Kidney (tissue), 13 donors: ENCODE measurements at regions not wholly inside any gene's neighbourhood (a gene's known extent, or its start where the extent isn't known, plus 50 kb on each side); places are given as distances from the start of the nearest gene placed in this dataset.

ENCODE experiments used
- DNase-seq, 5 donors: peaks; one replicate each; pipeline ENCODE4 v3.0.0-alpha.2; 2013 to 2020
- FAIRE-seq: peaks from 2 replicates; lab custom pipeline; 2012; peaks lifted over from hg19 to GRCh38; lab: Jason Lieb, UNC
- H3K27ac ChIP-seq, 2 donors: one replicate each; pipeline ENCODE4 v1.7.0; 2013; ENCODE audit warnings: low read depth in 2 of 2, low read length in 2 of 2, inconsistent platforms in 1 of 2
- H3K27me3 ChIP-seq: one replicate; pipeline ENCODE4 v1.7.1; 2013; ENCODE audit warnings: low read length, inconsistent platforms; ENCODE audit not compliant: control insufficient read depth, insufficient read depth
- H3K36me3 ChIP-seq, 3 donors: one replicate each; pipeline versions ENCODE4 v1.7.0 to v1.7.1; 2013; ENCODE audit warnings: low read length in 3 of 3, control low read depth in 1 of 3, inconsistent platforms in 1 of 3; ENCODE audit not compliant: insufficient read depth in 3 of 3, control insufficient read depth in 2 of 3
- H3K4me1 ChIP-seq, 3 donors: one replicate each; pipeline versions ENCODE4 v1.7.0 to v1.7.1; 2013; ENCODE audit warnings: low read length in 3 of 3, inconsistent platforms in 1 of 3, low read depth in 1 of 3; ENCODE audit not compliant: control insufficient read depth in 2 of 3, insufficient read depth in 2 of 3
- H3K4me3 ChIP-seq, 3 donors: one replicate each; pipeline versions ENCODE4 v1.7.0 to v1.8.1; 2013; ENCODE audit warnings: low read length in 3 of 3, control low read depth in 1 of 3, inconsistent platforms in 1 of 3
- H3K9ac ChIP-seq, 3 donors: one replicate each; pipeline versions ENCODE4 v1.7.0 to v1.7.1; 2013; ENCODE audit warnings: low read length in 3 of 3, control low read depth in 1 of 3, inconsistent platforms in 1 of 3
- H3K9me3 ChIP-seq, 3 donors: one replicate each; pipeline versions ENCODE4 v1.7.0 to v1.7.1; 2013; ENCODE audit warnings: low read length in 3 of 3, control low read depth in 1 of 3, inconsistent platforms in 1 of 3; ENCODE audit not compliant: control insufficient read depth in 2 of 3, insufficient read depth in 1 of 3
- CTCF ChIP-seq: IDR thresholded peaks from 3 replicates; pipeline ENCODE4 v1.5.1; 2012; ENCODE audit warnings: mild to moderate bottlenecking, moderate library complexity, borderline replicate concordance; ENCODE audit not compliant: insufficient read depth; ENCODE audit errors: extremely low read depth
- intact Hi-C: fragments of 100-400 bp; cut with DNase I; formaldehyde crosslinking; loops from one replicate; pipeline ENCODE4 v1.11.1; 2022
- donor health status: control.
- donor health status: control.
- donor health status: control.
- donor health status: control.
- donor health status: control.
- donor health status: DM: yes; HTN: yes; CAD: no.
- donor health status: Normal renal cell carcinoma (clear cell type).

- Histone ChIP-seq H3K36me3 (no peaks in the 10 kb centered on the region), H3K9me3 (no peaks in the 10 kb centered on the region), H3K27me3 (no peaks in the 10 kb centered on the region), H3K27ac (no peak overlapping the region), H3K9ac (no peak overlapping the region), H3K4me1 (no peaks in the 10 kb centered on the region), H3K4me3 (no peak overlapping the region)
- DNase-seq (no peak), FAIRE-seq (no peak)
- no peak for TF ChIP-seq CTCF
- intact Hi-C loops: no loop called here
Measured at GRCh38 chr12:19991146-19991545, 377.2 kb upstream of the PDE3A start.

GRCh38 chr12:19992311-19992710, 376.0 kb upstream of the PDE3A start:
- Histone ChIP-seq H3K9ac (no peak overlapping the region), H3K36me3 (no peaks in the 10 kb centered on the region), H3K9me3 (no peaks in the 10 kb centered on the region), H3K4me3 (no peak overlapping the region), H3K27ac (no peak overlapping the region), H3K4me1 (no peaks in the 10 kb centered on the region), H3K27me3 (no peaks in the 10 kb centered on the region)
- intact Hi-C loops: no loop called here
- DNase-seq (no peak), FAIRE-seq (no peak)
- no peak for TF ChIP-seq CTCF

GRCh38 chr12:19994968-19995367, 373.4 kb upstream of the PDE3A start:
- H3K27ac ChIP-seq: no peak overlapping the region
- H3K4me1 ChIP-seq: peaks cover 0 to 14% (median 0%) of the 10 kb centered on the region in 3 donors
- no peak overlapping the region for H3K4me3 ChIP-seq
- intact Hi-C loops: no loop called here
- no peak for DNase-seq
- no peak overlapping the region for H3K9ac ChIP-seq
- H3K9me3 ChIP-seq: no peaks in the 10 kb centered on the region
- TF ChIP-seq CTCF: no peak
- no peak for FAIRE-seq
- no peaks in the 10 kb centered on the region for H3K36me3 ChIP-seq
- H3K27me3 ChIP-seq: no peaks in the 10 kb centered on the region
